GM12891 (cell line): ENCODE measurements at regions not wholly inside any gene's neighbourhood (a gene's known extent, or its start where the extent isn't known, plus 50 kb on each side); places are given as distances from the start of the nearest gene placed in this dataset.

Experiments
- POLR2A ChIP-seq: IDR thresholded peaks from 2 replicates; pipeline ENCODE4 v1.6.1; 2011; ENCODE audit warnings: low read depth, low read length, control low read depth
- POLR2AphosphoS5 ChIP-seq: IDR thresholded peaks from 2 replicates; pipeline ENCODE4 v1.6.1; 2011; ENCODE audit warnings: low read depth, low read length, control low read depth
- POU2F2 ChIP-seq: IDR thresholded peaks from 2 replicates; pipeline ENCODE4 v1.6.1; 2011; ENCODE audit warnings: low read depth, mild to moderate bottlenecking, control low read depth, low read length, moderate library complexity
- SPI1 ChIP-seq: IDR thresholded peaks from 2 replicates; pipeline ENCODE4 v1.6.1; 2011; ENCODE audit warnings: low read depth, low read length, control low read depth
- TAF1 ChIP-seq: IDR thresholded peaks from 2 replicates; pipeline ENCODE4 v1.6.1; 2011; ENCODE audit warnings: low read depth, low read length, control low read depth

DNA sequence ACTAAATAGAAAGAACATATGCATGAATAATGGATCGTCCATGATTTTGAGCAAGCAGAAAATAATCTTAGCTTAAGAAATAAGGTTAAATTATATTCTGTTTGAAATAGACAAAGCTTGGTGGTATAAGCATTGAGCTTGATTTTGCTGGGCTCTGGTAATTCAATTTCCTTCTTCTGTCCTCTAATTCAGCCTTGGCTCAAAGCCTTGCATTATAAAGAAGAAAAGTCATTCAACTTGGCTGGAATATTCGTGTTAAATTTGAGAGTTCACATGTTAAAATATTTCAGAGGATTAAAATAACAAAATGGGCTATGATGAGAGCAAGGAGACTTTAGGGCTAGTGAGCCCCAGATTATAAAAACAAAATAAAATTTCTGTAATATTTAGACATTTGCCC is 415.4 kb upstream of the PCDH20 start:
- no peak for TF ChIP-seq TAF1
- TF ChIP-seq POLR2A, result no peak
- no peak for TF ChIP-seq POLR2AphosphoS5
- no peak for TF ChIP-seq SPI1
- TF ChIP-seq POU2F2, result no peak
